ENCODE measurements at regions not wholly inside any gene's neighbourhood (a gene's known extent, or its start where the extent isn't known, plus 50 kb on each side); places are given as distances from the start of the nearest gene placed in this dataset.
A peak's percentile ranks its signal among the peaks of the same experiment; 100 is the strongest.

DNA sequence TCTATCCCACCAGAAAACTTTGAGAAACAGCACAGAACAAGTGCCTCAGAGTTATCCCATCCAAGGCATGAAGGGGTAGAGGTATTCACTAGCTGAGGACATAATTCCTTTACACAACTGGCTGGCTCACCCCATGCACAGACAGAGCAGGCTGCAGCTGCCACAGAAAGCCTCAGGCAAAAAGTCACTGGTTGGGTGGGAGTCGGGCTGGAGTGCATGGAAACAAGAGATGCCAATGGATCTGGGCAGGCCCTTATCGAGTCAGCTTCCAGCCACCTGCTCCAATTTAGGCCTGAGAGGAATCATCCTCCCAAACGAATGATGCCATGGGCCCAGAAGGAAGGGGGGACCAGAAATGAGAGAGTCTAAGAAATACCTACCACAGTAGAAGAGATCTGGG lies 83.0 kb downstream of the RSL24D1 start:
- Mint-ChIP-seq H3K9me3 (ENCODE audit: unreplicated experiment) (no peaks in the 10 kb centered on the region), H3K36me3 (ENCODE audit: insufficient read depth, unreplicated experiment) (no peaks in the 10 kb centered on the region), H3K27me3 (ENCODE audit: insufficient read depth, unreplicated experiment) (no peaks in the 10 kb centered on the region), H3K4me1 (ENCODE audit: insufficient read depth, unreplicated experiment) (no peaks in the 10 kb centered on the region), H3K4me3 (ENCODE audit: unreplicated experiment) (no peak overlapping the region), H3K27ac (ENCODE audit: low read depth, unreplicated experiment) (no peak overlapping the region)
- no TSS peak for BruUV-seq (replicated peaks)
- TF ChIP-seq, protein P1, sequence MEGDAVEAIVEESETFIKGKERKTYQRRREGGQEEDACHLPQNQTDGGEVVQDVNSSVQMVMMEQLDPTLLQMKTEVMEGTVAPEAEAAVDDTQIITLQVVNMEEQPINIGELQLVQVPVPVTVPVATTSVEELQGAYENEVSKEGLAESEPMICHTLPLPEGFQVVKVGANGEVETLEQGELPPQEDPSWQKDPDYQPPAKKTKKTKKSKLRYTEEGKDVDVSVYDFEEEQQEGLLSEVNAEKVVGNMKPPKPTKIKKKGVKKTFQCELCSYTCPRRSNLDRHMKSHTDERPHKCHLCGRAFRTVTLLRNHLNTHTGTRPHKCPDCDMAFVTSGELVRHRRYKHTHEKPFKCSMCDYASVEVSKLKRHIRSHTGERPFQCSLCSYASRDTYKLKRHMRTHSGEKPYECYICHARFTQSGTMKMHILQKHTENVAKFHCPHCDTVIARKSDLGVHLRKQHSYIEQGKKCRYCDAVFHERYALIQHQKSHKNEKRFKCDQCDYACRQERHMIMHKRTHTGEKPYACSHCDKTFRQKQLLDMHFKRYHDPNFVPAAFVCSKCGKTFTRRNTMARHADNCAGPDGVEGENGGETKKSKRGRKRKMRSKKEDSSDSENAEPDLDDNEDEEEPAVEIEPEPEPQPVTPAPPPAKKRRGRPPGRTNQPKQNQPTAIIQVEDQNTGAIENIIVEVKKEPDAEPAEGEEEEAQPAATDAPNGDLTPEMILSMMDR (IDR thresholded peaks at IDR 0.05; ENCODE audit: unreplicated experiment) = no peak
- DNase-seq (ENCODE audit: unreplicated experiment) = no peak
- intact Hi-C loops (cut with micrococcal nuclease) = no loop called here
- POLR2A ChIA-PET = no interaction called here
- CTCF ChIA-PET = no interaction called here

DNA sequence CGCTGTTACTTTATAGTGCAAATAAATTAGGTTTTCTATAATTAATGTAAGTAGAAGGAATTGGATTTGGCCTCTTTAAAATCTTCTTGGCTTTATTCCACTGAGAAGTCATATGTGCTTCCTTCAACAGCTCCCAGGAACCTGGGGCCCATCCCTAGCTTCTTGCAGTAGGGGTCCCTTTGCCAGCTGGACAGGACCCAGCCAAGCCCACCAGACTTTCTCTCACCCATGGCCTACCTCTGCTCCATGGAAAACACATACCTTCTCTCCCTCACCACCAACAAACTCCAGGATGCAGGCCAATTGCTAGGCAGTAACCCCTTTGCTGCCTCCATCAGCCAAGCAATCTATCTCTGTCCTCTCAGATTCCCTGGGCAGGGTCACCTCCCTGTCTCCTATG lies 84.0 kb downstream of the RSL24D1 start:
- no peaks in the 10 kb centered on the region for H3K9me3 Mint-ChIP-seq (ENCODE audit: unreplicated experiment)
- CTCF ChIA-PET = interaction anchor here (0.8 kb wide), 1 partner anchor 1301 kb away, joined by 4 read pairs; no protein-coding TSS in a partner anchor

DNA sequence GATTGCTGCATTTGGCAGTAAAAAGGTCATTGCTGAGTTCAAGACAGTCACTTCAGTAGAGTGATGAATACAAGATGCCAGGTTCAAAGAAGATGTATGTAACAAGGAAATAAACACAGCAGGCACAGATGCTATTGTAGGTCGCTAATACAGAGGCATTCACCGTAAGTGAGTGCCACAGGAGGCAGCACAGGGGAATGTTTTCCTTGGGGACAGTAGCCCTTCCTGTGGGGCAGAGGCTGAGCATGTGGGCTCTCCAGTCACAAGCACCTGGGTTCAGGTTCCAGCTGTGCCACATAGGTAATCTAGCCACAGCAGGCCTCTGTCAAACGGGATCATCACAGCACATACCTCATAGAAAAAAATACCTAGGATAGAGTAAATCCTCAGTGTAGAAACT lies 86.3 kb downstream of the RSL24D1 start:
- H3K36me3 Mint-ChIP-seq (ENCODE audit: insufficient read depth, unreplicated experiment) = no peaks in the 10 kb centered on the region
- intact Hi-C loops (cut with micrococcal nuclease) = no loop called here
- H3K9me3 Mint-ChIP-seq (ENCODE audit: unreplicated experiment) = no peaks in the 10 kb centered on the region
- no TSS peak for BruUV-seq (replicated peaks)
- ChIA-PET POLR2A (no interaction called here), CTCF (interaction anchor here (0.6 to 0.7 kb wide), 2 partner anchors 76 to 540 kb away, joined by 3 to 4 read pairs; no protein-coding TSS in a partner anchor)
- no peaks in the 10 kb centered on the region for H3K27me3 Mint-ChIP-seq (ENCODE audit: insufficient read depth, unreplicated experiment)
- no peak overlapping the region for H3K27ac Mint-ChIP-seq (ENCODE audit: low read depth, unreplicated experiment)
- TF ChIP-seq, protein P1 (IDR thresholded peaks at IDR 0.05; ENCODE audit: unreplicated experiment) = no peak
- peaks cover 4% of the 10 kb centered on the region for H3K4me1 Mint-ChIP-seq (ENCODE audit: insufficient read depth, unreplicated experiment)
- H3K4me3 Mint-ChIP-seq (ENCODE audit: unreplicated experiment) = no peak overlapping the region
- no peak for DNase-seq (ENCODE audit: unreplicated experiment)

More for the DNA sequence above, 84.0 kb downstream of the RSL24D1 start:
- no TSS peak for BruUV-seq (replicated peaks)
- Mint-ChIP-seq H3K36me3 (ENCODE audit: insufficient read depth, unreplicated experiment) (no peaks in the 10 kb centered on the region), H3K27me3 (ENCODE audit: insufficient read depth, unreplicated experiment) (no peaks in the 10 kb centered on the region), H3K4me1 (ENCODE audit: insufficient read depth, unreplicated experiment) (no peaks in the 10 kb centered on the region), H3K4me3 (ENCODE audit: unreplicated experiment) (no peak overlapping the region), H3K27ac (ENCODE audit: low read depth, unreplicated experiment) (no peak overlapping the region)
- POLR2A ChIA-PET = interaction anchor here (0.7 kb wide), 1 partner anchor 9 kb away, joined by 3 read pairs; no protein-coding TSS in a partner anchor
- intact Hi-C loops (cut with micrococcal nuclease) = no loop called here
- TF ChIP-seq, protein P1 (IDR thresholded peaks at IDR 0.05; ENCODE audit: unreplicated experiment) = no peak
- DNase-seq (ENCODE audit: unreplicated experiment) = no peak

DNA sequence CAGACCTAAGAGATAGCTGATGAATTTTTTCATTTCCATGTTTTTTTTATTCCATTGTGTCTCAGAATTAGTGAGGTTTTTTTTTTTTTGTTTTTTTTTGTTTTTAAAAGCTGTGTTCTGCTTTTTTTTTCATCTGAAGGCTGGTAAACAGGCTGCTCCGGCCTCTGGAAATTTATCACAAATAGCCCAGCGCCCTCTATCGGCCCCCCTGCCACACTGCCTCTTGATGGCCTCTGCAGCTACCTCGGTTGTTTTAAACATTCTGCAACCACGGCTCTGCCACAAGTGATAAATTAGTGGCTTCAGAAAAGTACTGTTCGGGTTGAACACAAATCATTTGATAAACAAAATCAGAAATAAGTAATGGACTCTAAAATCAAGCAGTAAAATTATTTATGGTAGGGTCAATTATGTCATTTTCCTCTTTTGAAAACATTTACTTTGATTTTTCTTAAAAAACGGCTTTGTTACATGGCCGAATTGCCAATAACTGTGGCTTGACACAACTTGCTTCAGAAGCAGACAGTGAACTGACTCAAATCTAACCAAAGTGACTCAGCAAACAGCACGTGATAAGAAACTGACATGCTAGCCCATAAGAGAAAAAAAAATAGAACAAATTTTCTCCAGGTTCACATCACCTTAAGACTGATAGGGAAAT lies 87.8 kb downstream of the RSL24D1 start:
- H3K9me3 Mint-ChIP-seq (ENCODE audit: unreplicated experiment) = no peaks in the 10 kb centered on the region
- intact Hi-C loops (cut with micrococcal nuclease) = loop anchor here (2.0 to 5.0 kb wide), 3 partner anchors 1027 to 1297 kb away; no protein-coding TSS in a partner anchor
- H3K27me3 Mint-ChIP-seq (ENCODE audit: insufficient read depth, unreplicated experiment) = peaks cover under 1% of the 10 kb centered on the region
- peak; percentile 55 for DNase-seq (ENCODE audit: unreplicated experiment)
- no peaks in the 10 kb centered on the region for H3K36me3 Mint-ChIP-seq (ENCODE audit: insufficient read depth, unreplicated experiment)
- no TSS peak for BruUV-seq (replicated peaks)
- POLR2A ChIA-PET = no interaction called here
- H3K4me3 Mint-ChIP-seq (ENCODE audit: unreplicated experiment) = no peak overlapping the region
- CTCF ChIA-PET = interaction anchor here (0.6 to 1.8 kb wide), 24 partner anchors 9 to 1388 kb away, joined by 3 to 8 read pairs (median 4); no protein-coding TSS in a partner anchor
- H3K4me1 Mint-ChIP-seq (ENCODE audit: insufficient read depth, unreplicated experiment) = peaks cover 4% of the 10 kb centered on the region
- no peak overlapping the region for H3K27ac Mint-ChIP-seq (ENCODE audit: low read depth, unreplicated experiment)
- TF ChIP-seq, protein P1 (IDR thresholded peaks at IDR 0.05; ENCODE audit: unreplicated experiment) = peak; percentile 69
